ENCODE measurements at regions not wholly inside any gene's neighbourhood (a gene's known extent, or its start where the extent isn't known, plus 50 kb on each side); places are given as distances from the start of the nearest gene placed in this dataset.
A peak's percentile ranks its signal among the peaks of the same experiment; 100 is the strongest.

GRCh38 chr7:25858200-25858524, 293.8 kb upstream of the NFE2L3 start:
- TF ChIP-seq, protein P1, sequence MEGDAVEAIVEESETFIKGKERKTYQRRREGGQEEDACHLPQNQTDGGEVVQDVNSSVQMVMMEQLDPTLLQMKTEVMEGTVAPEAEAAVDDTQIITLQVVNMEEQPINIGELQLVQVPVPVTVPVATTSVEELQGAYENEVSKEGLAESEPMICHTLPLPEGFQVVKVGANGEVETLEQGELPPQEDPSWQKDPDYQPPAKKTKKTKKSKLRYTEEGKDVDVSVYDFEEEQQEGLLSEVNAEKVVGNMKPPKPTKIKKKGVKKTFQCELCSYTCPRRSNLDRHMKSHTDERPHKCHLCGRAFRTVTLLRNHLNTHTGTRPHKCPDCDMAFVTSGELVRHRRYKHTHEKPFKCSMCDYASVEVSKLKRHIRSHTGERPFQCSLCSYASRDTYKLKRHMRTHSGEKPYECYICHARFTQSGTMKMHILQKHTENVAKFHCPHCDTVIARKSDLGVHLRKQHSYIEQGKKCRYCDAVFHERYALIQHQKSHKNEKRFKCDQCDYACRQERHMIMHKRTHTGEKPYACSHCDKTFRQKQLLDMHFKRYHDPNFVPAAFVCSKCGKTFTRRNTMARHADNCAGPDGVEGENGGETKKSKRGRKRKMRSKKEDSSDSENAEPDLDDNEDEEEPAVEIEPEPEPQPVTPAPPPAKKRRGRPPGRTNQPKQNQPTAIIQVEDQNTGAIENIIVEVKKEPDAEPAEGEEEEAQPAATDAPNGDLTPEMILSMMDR (IDR thresholded peaks at IDR 0.05): no peak
- TF ChIP-seq POLR2A (IDR thresholded peaks at IDR 0.05): no peak
- no peaks in the 10 kb centered on the region for H3K36me3 ChIP-seq
- 35 to 41% methylated on average over 9 of the region's 9 CpGs for WGBS, 2 donors
- H3K4me1 ChIP-seq: peaks cover 4 to 69% (median 13%) of the 10 kb centered on the region in 3 donors
- H3K27me3 ChIP-seq: peaks cover 30 to 100% (median 73%) of the 10 kb centered on the region in 4 donors
- intact Hi-C loops (cut with DNase I): loop anchor here (10.0 kb wide), 2 partner anchors 603 to 1307 kb away; partner anchors contain the start of gene HOXA9
- peaks cover 0 to 18% (median 6%) of the 10 kb centered on the region in 3 donors for H3K9me3 ChIP-seq
- H3K27ac ChIP-seq: no peak overlapping the region
- no peak overlapping the region for H3K4me3 ChIP-seq
- DNase-seq: no peak

- intact Hi-C loops (cut with DNase I): loop anchor here (10.0 kb wide), 2 partner anchors 604 to 1306 kb away; partner anchors contain the start of gene HOXA9
These were observed 293.2 kb upstream of the NFE2L3 start for GRCh38 chr7:25858525-25859411.

GRCh38 chr7:25859412-25860274, 292.4 kb upstream of the NFE2L3 start:
- 27 to 33% methylated on average over 19 of the region's 19 CpGs for WGBS, 2 donors
- DNase-seq: no peak
- Histone ChIP-seq H3K9me3 (peaks cover 0 to 18% (median 6%) of the 10 kb centered on the region in 3 donors), H3K4me1 (peaks cover 4 to 55% (median 13%) of the 10 kb centered on the region in 3 donors), H3K4me3 (no peak overlapping the region), H3K27me3 (peaks cover 24 to 100% (median 77%) of the 10 kb centered on the region in 4 donors), H3K36me3 (no peaks in the 10 kb centered on the region), H3K27ac (no peak overlapping the region)
- intact Hi-C loops (cut with DNase I): loop anchor here (10.0 kb wide), 2 partner anchors 605 to 1305 kb away; partner anchors contain the start of gene HOXA9
- no peak for TF ChIP-seq POLR2A (IDR thresholded peaks at IDR 0.05)
- TF ChIP-seq, protein P1 (IDR thresholded peaks at IDR 0.05): no peak

More at GRCh38 chr7:25858525-25859411, 293.2 kb upstream of the NFE2L3 start:
- DNase-seq: no peak
- H3K9me3 ChIP-seq: peaks cover 0 to 18% (median 6%) of the 10 kb centered on the region in 3 donors
- H3K27me3 ChIP-seq: peaks cover 29 to 100% (median 74%) of the 10 kb centered on the region in 4 donors
- no peak for TF ChIP-seq POLR2A (IDR thresholded peaks at IDR 0.05)
- TF ChIP-seq, protein P1 (IDR thresholded peaks at IDR 0.05): no peak
- H3K4me1 ChIP-seq: peaks cover 4 to 64% (median 13%) of the 10 kb centered on the region in 3 donors
- H3K36me3 ChIP-seq: no peaks in the 10 kb centered on the region
- H3K27ac ChIP-seq: no peak overlapping the region
- no peak overlapping the region for H3K4me3 ChIP-seq
- 25 to 38% methylated on average over 13 to 31 of the region's 47 CpGs for WGBS, 2 donors

GRCh38 chr7:25860275-25861163, 291.5 kb upstream of the NFE2L3 start:
- WGBS, 2 donors: 11 to 15% methylated on average over 34 to 36 of the region's 36 CpGs
- DNase-seq: no peak
- intact Hi-C loops (cut with DNase I): no loop called here
- no peak overlapping the region for H3K27ac ChIP-seq
- peak overlapping the region in 1 of 4 donors; percentile 24 for H3K4me3 ChIP-seq
- peaks cover 24 to 100% (median 79%) of the 10 kb centered on the region in 4 donors for H3K27me3 ChIP-seq
- no peaks in the 10 kb centered on the region for H3K36me3 ChIP-seq
- TF ChIP-seq, protein P1 (IDR thresholded peaks at IDR 0.05): no peak
- TF ChIP-seq POLR2A (IDR thresholded peaks at IDR 0.05): no peak
- peaks cover 0 to 18% (median 0%) of the 10 kb centered on the region in 3 donors for H3K9me3 ChIP-seq
- H3K4me1 ChIP-seq: peaks cover 4 to 47% (median 13%) of the 10 kb centered on the region in 3 donors
